ENCODE measurements at regions not wholly inside any gene's neighbourhood (a gene's known extent, or its start where the extent isn't known, plus 50 kb on each side); places are given as distances from the start of the nearest gene placed in this dataset.

- H3K18ac ChIP-seq (ENCODE audit: extremely low read depth, low read length), result no peak overlapping the region
- H2BK12ac ChIP-seq (ENCODE audit: low read depth, low read length), result no peak overlapping the region
- H3K79me2 ChIP-seq (ENCODE audit: control insufficient read depth in 1 of 2, insufficient read depth in 2 of 2, low read length in 2 of 2), result no peaks in the 10 kb centered on the region
- H2BK120ac ChIP-seq (replicated peaks; ENCODE audit: low read depth, low read length), result no peak overlapping the region
- H3K4ac ChIP-seq (replicated peaks; ENCODE audit: insufficient read length, low read depth, low read length), result no peak overlapping the region
- H4K5ac ChIP-seq (ENCODE audit: insufficient read length, low read depth, low read length), result no peak overlapping the region
- H3K4me3 ChIP-seq (ENCODE audit: extremely low read depth in 1 of 4, insufficient read depth in 2 of 4, low read depth in 3 of 4, low read length in 4 of 4), result no peak overlapping the region
- no peak for FAIRE-seq
- H2BK5ac ChIP-seq (ENCODE audit: low read depth, low read length), result no peak overlapping the region
- CTCF ChIA-PET (ENCODE audit: partially characterized antibody), result interaction anchor here (1.2 to 1.5 kb wide), 2 partner anchors 15 to 100 kb away, joined by 3 to 4 read pairs; no protein-coding TSS in a partner anchor
- no peak overlapping the region for H3K23ac ChIP-seq (ENCODE audit: insufficient read length)
- H3K9ac ChIP-seq (replicated peaks in 1 of 4; ENCODE audit: extremely low read depth in 1 of 4, low read depth in 3 of 4, low read length in 3 of 4), result no peak overlapping the region
- H4K91ac ChIP-seq (replicated peaks; ENCODE audit: insufficient read length, low read length), result no peak overlapping the region
- no peak overlapping the region for H3K56ac ChIP-seq (replicated peaks; ENCODE audit: insufficient read length, low read depth, low read length)
- H3K36me3 ChIP-seq (ENCODE audit: control insufficient read depth in 2 of 4, insufficient read depth in 4 of 4, low read length in 3 of 4), result no peaks in the 10 kb centered on the region
- POLR2A ChIA-PET (ENCODE audit: partially characterized antibody), result interaction anchor here (0.7 kb wide), 1 partner anchor 329 kb away, joined by 3 read pairs; no protein-coding TSS in a partner anchor
- no peak overlapping the region for H2BK20ac ChIP-seq (ENCODE audit: low read length)
- H3K4me1 ChIP-seq (replicated peaks in 1 of 4; ENCODE audit: control insufficient read depth in 3 of 4, insufficient read depth in 4 of 4, low read length in 3 of 4), result 0 out of 7 replicates have a peak, but pooled peaks cover 0 to 2% (median 0%) of the 10 kb centered on the region in 4 experiments
- no peaks in the 10 kb centered on the region for H3K79me1 ChIP-seq (ENCODE audit: low read depth, low read length)
- H3K27me3 ChIP-seq (replicated peaks in 1 of 4; ENCODE audit: control insufficient read depth in 3 of 4, extremely low read depth in 1 of 4, insufficient read depth in 3 of 4, low read length in 3 of 4), result no peaks in the 10 kb centered on the region
- no peak overlapping the region for H2AK5ac ChIP-seq (ENCODE audit: low read depth, low read length)
- DNase-seq (ENCODE audit: low read depth in 1 of 2, low spot score in 2 of 2), result no peak
- H3K4me2 ChIP-seq (ENCODE audit: insufficient read depth in 1 of 2, low read depth in 2 of 2, low read length in 2 of 2), result no peak overlapping the region
- no peak overlapping the region for H2BK15ac ChIP-seq (ENCODE audit: low read length)
- H3K9me3 ChIP-seq (ENCODE audit: insufficient read depth in 2 of 2, low read depth in 1 of 2, low read length in 1 of 2), result no peaks in the 10 kb centered on the region
- H3K14ac ChIP-seq (ENCODE audit: insufficient read length), result no peak overlapping the region
- H4K8ac ChIP-seq (ENCODE audit: extremely low read depth, insufficient read depth, low read length), result no peak overlapping the region
- H3K27ac ChIP-seq (ENCODE audit: low read depth, low read length), result no peak overlapping the region
- H4K20me1 ChIP-seq (replicated peaks in 1 of 2; ENCODE audit: control insufficient read depth in 1 of 2, insufficient read depth in 2 of 2, low read length in 2 of 2), result no peaks in the 10 kb centered on the region
- no peaks in the 10 kb centered on the region for H3K23me2 ChIP-seq (ENCODE audit: low read depth, low read length)
- H2AFZ ChIP-seq (ENCODE audit: low read length), result no peak overlapping the region
- TF ChIP-seq KDM4A (IDR thresholded peaks at IDR 0.05; ENCODE audit: low read depth, low read length, severe bottlenecking) (no peak), CEBPB (IDR thresholded peaks at IDR 0.05; ENCODE audit: low read depth, low read length) (no peak), PHF8 (conservative IDR thresholded peaks at IDR 0.05; ENCODE audit: low read depth, low read length) (no peak), POLR2AphosphoS5 (IDR thresholded peaks at IDR 0.05; ENCODE audit: low read depth, low read length) (no peak), GTF2F1 (IDR thresholded peaks at IDR 0.05; ENCODE audit: borderline replicate concordance, low read depth, low read length) (no peak), SP1 (IDR thresholded peaks at IDR 0.05; ENCODE audit: low read depth, low read length) (no peak)
Observed at GRCh38 chr1:178630417-178630816, 94.6 kb upstream of the RALGPS2 start.
